ENCODE measurements at regions not wholly inside any gene's neighbourhood (a gene's known extent, or its start where the extent isn't known, plus 50 kb on each side); places are given as distances from the start of the nearest gene placed in this dataset.
"Not testable (repeated sequence)": the region's sequence is repeated elsewhere in the genome, so short reads cannot be mapped to it uniquely, and the experiment has no call there.

- DNase-seq, result no peak
These were observed 161.5 kb upstream of the CDKN2B start for GRCh38 chr9:22170556-22170955.

DNA sequence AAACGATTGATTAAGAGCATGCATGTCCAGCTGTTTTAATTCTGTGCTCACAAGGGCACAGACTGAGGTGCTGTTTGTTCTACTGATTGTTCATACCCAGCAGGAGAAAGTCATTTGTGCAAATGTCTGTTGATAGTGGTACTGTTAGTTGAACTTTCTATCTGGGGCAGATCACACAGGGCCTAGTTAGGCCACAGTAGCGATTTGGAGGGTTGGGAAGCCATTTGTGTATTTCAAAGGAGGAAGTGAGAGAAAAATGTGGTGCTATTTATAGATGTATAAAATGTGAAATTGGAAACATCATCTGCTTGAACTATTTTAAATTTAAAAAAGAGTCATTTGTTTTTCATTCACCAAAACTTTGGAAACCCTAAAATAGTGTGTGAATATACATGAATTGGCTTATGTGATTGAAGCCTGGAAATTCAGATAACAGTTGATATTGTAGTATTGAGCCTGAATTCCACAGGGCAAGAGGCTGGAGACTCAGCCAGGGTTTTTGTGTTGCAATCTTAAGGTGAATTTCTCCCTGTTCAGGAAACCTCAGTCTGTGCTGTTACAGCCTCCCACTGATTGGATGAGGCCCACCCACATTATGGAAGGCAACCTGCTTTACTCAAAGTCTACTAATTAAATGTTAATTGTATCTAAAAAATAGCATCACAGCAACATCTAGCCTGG lies 162.0 kb upstream of the CDKN2B start:
- DNase-seq, result no peak

- no peak for DNase-seq
These were observed 162.6 kb upstream of the CDKN2B start for GRCh38 chr9:22171691-22172090.

DNA sequence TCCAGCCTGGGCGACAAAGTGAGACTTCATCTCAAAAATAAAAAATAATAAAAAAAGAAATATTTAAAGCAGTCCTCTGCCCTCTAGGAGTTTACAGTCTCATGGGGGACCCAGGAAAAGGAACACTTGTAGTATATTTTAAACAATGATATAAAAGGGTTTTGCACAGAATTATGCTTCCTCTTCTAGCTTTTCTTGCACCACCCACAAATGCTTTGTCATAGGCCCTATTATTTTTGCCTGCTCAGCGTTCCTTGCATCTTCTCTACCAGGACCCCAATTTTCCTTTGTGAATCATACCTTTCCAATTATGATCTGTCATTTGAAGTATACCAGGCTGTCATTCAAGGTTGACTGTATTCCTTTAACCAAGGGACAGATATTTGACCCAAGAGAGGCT lies 164.8 kb upstream of the CDKN2B start:
- no peak for DNase-seq

DNA sequence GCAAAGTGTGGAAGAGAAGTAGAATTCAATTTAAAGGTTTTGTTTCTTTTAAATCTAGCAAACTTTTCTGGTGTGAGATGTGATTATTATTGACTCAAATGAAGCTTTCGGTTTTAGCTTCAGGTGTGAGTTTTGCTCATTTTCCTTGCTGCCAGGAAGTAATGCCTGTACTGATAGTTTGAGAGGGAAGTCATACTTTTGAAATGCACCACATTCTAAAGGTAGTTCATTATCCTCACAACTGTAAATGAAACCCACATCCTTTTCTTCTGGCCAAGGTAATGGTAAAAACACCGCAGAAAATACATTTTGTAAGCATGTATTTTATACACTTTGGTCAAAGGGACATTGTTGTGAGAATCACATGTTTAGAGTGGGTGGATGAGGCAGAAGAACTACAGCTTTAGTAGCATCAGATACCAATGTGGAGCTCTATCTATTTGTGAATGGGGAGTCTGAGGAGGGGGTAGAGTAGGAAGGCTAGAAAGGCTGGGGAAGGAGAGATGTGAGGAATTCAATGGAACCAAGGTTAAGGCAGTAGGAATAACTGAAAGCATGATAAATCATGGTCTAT lies 167.0 kb upstream of the CDKN2B start:
- peak in 1 of 2 donors; percentile 5 for DNase-seq

DNA sequence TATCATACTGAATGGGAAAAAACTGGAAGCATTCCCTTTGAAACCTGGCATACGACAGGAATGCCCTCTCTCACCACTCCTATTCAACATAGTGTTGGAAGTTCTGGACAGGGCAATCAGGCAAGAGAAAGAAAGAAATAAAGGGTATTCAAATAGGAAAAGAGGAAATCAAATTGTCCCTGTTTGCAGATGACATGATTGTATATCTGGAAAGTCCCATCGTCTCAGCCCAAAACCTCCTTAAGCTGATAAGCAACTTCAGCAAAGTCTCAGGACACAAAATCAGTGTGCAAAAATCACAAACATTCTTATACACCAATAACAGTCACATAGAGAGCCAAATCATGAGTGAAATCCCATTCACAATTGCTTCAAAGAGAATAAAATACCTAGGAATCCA lies 171.9 kb upstream of the CDKN2B start:
- DNase-seq, result not testable (repeated sequence)

DNA sequence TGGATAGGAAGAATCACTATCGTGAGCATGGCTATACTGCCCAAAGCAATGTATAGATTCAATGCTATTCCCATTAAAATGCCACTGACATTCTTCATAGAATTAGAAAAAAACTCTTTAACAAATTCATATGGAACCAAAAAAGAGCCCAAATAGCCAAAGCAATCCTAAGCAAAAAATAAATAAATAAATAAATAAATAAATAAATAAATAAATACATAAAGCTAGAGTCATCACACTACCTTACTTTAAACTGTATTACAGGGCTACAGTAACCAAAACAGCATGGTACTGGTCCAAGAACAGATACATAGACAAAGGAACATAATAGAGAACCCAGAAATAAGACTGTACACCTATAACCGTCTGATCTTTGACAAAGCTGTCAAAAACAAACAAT lies 180.4 kb upstream of the CDKN2B start:
- no peak for DNase-seq

DNA sequence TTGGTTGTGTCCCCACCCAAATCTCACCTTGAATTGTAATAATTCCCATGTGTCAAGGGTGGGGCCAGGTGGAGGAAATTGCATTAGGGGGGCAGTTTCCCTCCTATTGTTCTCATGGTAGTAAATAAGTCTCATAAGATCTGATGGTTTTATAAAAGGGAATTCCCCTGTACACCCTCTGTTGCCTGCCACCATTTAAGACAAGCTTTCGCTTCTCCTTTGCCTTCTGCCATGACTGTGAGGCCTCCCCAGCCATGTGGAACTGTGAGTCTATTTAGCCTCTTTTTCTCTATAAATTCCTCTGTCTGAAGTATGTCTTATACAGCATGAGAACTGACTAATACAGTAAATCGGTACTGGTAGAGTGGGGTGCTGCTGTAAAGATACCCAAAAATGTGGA lies 187.9 kb upstream of the CDKN2B start:
- peak in 1 of 2 donors; percentile 37 for DNase-seq

DNA sequence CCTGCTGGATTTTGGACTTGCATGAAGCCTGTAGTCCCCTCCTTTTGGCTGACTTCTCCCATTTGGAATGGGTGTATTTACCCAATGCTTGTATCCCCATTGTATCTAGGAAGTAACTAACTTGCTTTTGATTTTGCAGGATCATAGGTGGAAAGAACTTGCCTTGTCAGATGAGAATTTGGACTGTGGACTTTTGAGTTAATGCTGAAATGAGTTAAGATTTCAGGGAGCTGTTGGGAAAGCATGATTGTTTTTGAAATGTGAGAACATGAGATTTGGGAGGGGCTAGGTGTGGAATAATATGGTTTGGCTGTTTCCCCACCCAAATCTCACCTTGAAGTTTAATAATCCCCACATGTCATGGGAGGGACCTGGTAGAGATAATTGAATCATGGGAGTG lies 189.6 kb upstream of the CDKN2B start:
- no peak for DNase-seq

DNA sequence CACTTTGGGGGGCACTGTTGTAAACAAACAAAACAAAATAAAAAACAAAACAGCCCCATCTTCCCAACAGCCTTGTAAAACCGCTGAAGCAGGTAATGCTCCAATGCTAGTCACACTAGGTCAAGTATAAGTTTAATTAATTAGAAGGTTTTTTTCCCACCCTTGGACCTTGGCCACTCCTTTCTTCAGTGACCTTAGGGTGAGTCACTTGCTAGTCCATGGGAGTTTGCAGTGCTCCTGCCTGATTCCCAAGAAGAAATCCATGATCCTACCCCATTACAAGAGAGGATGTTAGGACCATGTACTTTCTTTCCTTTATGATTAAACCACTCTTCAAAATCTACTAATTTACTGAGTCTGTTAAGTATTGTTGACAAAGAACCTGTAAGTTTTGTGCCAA lies 192.2 kb upstream of the CDKN2B start:
- DNase-seq, result no peak

- DNase-seq, result no peak
These were observed 194.4 kb upstream of the CDKN2B start for GRCh38 chr9:22203371-22204138.

- DNase-seq, result no peak
These were observed 195.1 kb upstream of the CDKN2B start for GRCh38 chr9:22204240-22204639.

DNA sequence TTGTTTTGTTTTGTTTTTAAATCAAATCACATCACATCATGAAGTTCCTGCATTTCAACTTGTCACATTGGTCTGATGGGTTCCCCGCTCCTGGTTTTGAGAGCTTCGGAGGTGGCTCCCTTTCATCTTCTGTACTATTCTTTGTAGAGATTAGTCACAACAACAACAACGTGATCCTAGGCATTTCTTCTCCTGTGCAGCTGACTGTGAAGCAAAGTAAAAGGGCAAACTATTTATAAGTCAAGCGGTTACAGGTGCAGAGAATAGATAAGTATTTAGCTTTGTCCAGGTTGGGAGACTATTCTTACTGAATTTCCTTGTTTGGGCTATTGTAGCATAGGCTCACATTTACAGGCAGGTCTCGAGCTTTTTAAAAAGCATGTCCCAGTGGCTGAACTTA lies 197.7 kb upstream of the CDKN2B start:
- no peak for DNase-seq

- DNase-seq, result no peak
These were observed 199.9 kb upstream of the CDKN2B start for GRCh38 chr9:22208846-22209585.

DNA sequence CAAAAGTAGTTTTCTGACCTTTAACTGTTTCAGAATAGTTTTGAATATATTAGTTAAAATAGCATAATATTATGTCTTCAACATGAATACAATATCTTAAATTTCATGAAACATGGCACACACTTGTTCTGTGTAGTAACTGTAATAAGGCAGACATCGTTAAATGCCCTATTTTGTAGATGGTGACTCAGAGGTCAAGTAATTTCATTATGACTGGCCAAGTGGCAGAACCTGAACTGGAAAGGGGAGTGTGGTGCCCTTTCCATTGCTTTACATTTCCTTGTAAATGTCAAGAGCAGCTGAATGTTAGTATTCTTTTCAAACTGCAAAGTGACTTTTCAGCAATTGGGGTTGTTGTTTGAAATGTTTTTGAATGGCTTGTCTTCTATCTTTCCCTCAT lies 201.2 kb upstream of the CDKN2B start:
- DNase-seq, result no peak

DNA sequence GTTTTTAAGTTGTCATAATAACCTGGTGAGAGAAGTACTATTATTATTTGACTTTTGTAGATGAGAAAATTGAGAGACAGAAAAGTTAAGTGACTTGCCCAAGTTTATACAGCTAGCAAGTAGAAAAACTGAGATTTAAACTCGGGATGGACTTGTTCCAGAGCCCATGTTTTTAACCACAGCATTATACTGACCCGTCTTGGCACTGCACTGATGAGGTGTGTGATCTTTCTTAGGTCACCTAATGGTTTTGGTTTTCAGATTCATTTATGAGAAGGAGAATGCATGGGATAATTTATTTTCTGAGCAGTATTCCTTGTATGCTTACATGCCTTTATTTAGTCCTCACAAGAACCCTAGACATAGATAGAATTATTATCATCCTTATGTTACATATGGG lies 201.8 kb upstream of the CDKN2B start:
- no peak for DNase-seq

DNA sequence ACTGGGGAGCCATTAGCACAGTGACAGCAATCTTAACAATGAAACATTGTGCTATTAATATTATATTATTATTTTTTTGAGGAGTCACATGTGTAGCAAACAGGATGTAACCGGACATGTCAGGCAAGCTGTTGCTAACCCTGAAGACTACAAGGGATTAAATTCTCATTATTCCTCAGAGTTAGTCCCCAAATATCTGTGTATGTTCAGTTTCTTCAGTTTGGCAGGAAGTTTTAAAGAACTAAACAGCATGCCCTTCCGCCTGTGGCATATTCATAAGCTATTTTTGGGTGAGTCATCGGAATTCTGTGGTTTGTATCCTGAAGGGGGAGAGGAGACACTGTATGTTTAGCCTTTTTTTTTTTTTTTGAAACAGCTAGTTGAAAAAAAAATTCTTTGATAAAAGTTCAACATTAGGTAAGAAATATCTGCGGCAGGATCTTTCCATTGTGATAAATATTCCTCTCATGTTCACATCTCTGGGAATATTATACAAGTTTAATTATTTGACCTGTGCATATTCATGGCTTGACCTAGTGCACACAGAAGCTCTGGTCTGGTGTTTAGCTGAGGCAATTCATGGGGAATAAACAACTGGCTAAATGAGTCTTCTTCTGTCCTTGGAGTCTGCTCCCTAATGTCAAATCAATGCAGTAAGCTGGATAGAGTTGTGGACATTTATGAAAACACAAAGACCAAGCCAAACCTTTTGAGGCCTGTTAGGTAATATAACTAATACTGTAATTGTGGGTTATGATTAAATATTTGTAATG lies 202.7 kb upstream of the CDKN2B start:
- no peak for DNase-seq

- no peak for DNase-seq
These were observed 204.9 kb upstream of the CDKN2B start for GRCh38 chr9:22214021-22214420.

GRCh38 chr9:22214497-22215031 lies 205.5 kb upstream of the CDKN2B start:
- DNase-seq, result no peak

GRCh38 chr9:22215521-22215920 lies 206.4 kb upstream of the CDKN2B start:
- no peak for DNase-seq

DNA sequence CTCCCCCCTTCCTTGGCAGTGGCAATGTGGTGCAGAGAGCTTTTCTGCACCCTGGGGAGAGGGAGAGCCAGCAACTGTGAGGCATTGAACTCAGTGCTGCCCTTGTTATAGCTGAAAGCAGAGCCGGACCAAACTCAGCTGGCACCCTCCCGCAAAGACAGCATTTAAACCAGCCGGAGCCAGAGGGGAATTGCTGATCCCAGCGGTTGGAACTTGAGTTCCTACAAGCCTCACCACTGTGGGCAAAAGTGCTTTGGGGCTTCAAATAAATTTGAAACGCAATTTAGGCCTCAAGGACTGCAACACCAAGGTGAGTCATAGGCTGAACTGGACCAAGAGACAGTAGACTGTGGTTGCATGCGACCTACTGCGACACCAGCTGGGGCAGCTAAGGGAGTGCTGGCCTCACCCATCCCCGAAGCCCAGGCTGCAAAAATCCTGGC lies 207.6 kb upstream of the CDKN2B start:
- no peak for DNase-seq

GRCh38 chr9:22217254-22217653 lies 208.1 kb upstream of the CDKN2B start:
- no peak for DNase-seq
